Common myeloid progenitor, CD34-positive (primary cell): ENCODE measurements at regions not wholly inside any gene's neighbourhood (a gene's known extent, or its start where the extent isn't known, plus 50 kb on each side); places are given as distances from the start of the nearest gene placed in this dataset.

Source experiments
- CTCF ChIA-PET: fragments of 350-600 bp; sonication (Branson Sonifier 250); formaldehyde crosslinking; loops from one replicate; lab custom pipeline; 2021; ENCODE audit warnings: antibody characterized with exemption; lab: Charles Lee
- POLR2A ChIA-PET: fragments of 350-600 bp; sonication (Branson Sonifier 250); formaldehyde crosslinking; loops from one replicate; lab custom pipeline; 2021; ENCODE audit warnings: antibody characterized with exemption; lab: Charles Lee
- DNase-seq, 3 donors: peaks; one replicate each; pipeline versions ENCODE4 v3.0.0 to v3.0.0-alpha.2; 2013
- H3K27ac ChIP-seq, 2 experiments: 1 replicate in 1 of 2; 2 replicates in 1 of 2; pipeline ENCODE4 v1.7.0; 2013; ENCODE audit warnings: inconsistent platforms in 2 of 2, low read length in 2 of 2, mild to moderate bottlenecking in 2 of 2, low read depth in 1 of 2, moderate library complexity in 1 of 2; ENCODE audit not compliant: severe bottlenecking in 2 of 2, insufficient read depth in 1 of 2, poor library complexity in 1 of 2
- H3K27me3 ChIP-seq, 5 experiments: replicated peaks in 2 of 5; 1 replicate in 3 of 5; 2 replicates in 2 of 5; pipeline versions ENCODE4 v1.6.1 to v1.7.0; 2013; ENCODE audit warnings: low read length in 4 of 5, mild to moderate bottlenecking in 2 of 5, moderate library complexity in 2 of 5, inconsistent platforms in 1 of 5; ENCODE audit not compliant: insufficient read depth in 5 of 5, control insufficient read depth in 4 of 5
- H3K36me3 ChIP-seq, 4 experiments: 1 replicate in 2 of 4; 2 replicates in 2 of 4; pipeline versions ENCODE4 v1.6.1 to v1.7.0; 2013; ENCODE audit warnings: low read length in 3 of 4, control low read depth in 1 of 4, mild to moderate bottlenecking in 1 of 4; ENCODE audit not compliant: control insufficient read depth in 4 of 4, insufficient read depth in 4 of 4
- H3K4me1 ChIP-seq, 4 experiments: 1 replicate in 3 of 4; 2 replicates in 1 of 4; pipeline versions ENCODE4 v1.6.1 to v1.7.1; 2013; ENCODE audit warnings: low read length in 3 of 4, mild to moderate bottlenecking in 3 of 4, control low read depth in 1 of 4, inconsistent platforms in 1 of 4, moderate library complexity in 1 of 4; ENCODE audit not compliant: control insufficient read depth in 4 of 4, insufficient read depth in 4 of 4; ENCODE audit errors: control extremely low read depth in 1 of 4
- H3K4me3 ChIP-seq, 7 experiments: 1 replicate in 4 of 7; 2 replicates in 3 of 7; pipeline versions ENCODE4 v1.5.1 to v1.7.0; 2013; ENCODE audit warnings: mild to moderate bottlenecking in 7 of 7, low read length in 6 of 7, moderate library complexity in 6 of 7, inconsistent platforms in 2 of 7, low read depth in 2 of 7, control low read depth in 1 of 7; ENCODE audit not compliant: insufficient read depth in 4 of 7, control insufficient read depth in 1 of 7; ENCODE audit errors: extremely low read depth in 1 of 7
- H3K9me3 ChIP-seq, 5 experiments: 1 replicate in 4 of 5; 2 replicates in 1 of 5; pipeline versions ENCODE4 v1.6.1 to v1.7.1; 2013; ENCODE audit warnings: low read length in 4 of 5, mild to moderate bottlenecking in 2 of 5, inconsistent platforms in 1 of 5, low read depth in 1 of 5, moderate library complexity in 1 of 5; ENCODE audit not compliant: control insufficient read depth in 4 of 5, insufficient read depth in 2 of 5; ENCODE audit errors: control extremely low read depth in 1 of 5
- WGBS: methylation state at CpG from one replicate; pipeline ENCODE4 v1.1.5; 2013; ENCODE audit not compliant: insufficient coverage; 5-methylcytosine and 5-hydroxymethylcytosine counted together

DNA sequence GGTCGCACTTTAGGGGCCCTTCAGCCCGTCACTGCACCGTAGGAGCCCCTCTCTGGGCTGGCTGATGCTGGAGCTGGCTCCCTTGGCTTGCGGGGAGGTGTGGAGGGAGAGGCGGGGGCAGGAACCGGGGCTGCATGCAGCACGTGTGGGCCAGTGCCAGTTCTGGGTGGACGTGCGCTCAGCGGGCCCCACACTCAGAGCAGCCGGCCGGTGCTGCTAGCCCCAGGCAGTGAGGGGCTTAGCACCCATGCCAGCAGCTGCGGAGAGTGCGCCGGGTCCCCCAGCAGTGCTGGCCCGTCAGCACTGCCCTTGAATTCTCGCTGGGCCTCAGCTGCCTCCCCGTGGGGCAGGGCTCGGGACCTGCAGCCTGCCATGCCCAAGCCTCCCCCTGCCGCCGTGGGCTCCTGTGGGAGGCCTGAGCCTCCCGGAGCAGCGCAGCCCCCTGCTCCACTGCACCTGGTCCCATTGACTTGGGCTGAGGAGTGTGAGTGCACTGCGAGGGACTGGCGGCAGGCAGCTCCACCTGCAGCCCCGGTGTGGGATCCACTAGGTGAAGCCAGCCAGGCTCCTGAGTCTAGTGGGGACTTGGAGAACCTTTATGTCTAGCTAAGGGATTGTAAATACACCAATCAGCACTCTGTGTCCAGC is 108.8 kb upstream of the RASGEF1B start:
- 98% methylated on average over 25 of the region's 26 CpGs for WGBS
- no peak overlapping the region for H3K27ac ChIP-seq
- no peaks in the 10 kb centered on the region for H3K36me3 ChIP-seq
- POLR2A ChIA-PET = no interaction called here
- no peaks in the 10 kb centered on the region for H3K27me3 ChIP-seq
- DNase-seq = no peak
- H3K4me1 ChIP-seq = no peaks in the 10 kb centered on the region
- H3K4me3 ChIP-seq = no peak overlapping the region
- CTCF ChIA-PET = no interaction called here
- no peaks in the 10 kb centered on the region for H3K9me3 ChIP-seq

DNA sequence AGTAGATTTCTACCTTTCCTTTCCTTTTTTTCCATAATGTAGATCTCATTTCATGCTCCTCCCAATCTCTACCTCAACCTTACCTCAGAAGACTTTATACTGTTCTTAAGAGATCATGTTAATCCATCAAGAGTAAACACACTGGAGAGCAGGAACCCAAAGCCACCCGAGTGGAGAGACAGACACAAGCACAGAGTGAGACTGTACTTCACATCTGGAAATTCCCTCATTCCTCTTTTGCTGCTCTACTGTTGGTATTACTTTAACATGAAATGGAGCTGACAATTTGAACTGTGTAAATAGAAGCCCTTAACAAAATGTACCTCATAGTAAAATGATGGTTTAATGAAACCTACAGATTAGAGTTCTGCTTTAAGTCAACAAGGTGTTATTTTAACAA is 105.7 kb upstream of the RASGEF1B start:
- no peak overlapping the region for H3K4me3 ChIP-seq
- POLR2A ChIA-PET = no interaction called here
- CTCF ChIA-PET = interaction anchor here (1.2 to 1.6 kb wide), 2 partner anchors 15 to 107 kb away, joined by 4 to 5 read pairs; no protein-coding TSS in a partner anchor
- WGBS = 100% methylated on average over 1 of the region's 1 CpG
- H3K27me3 ChIP-seq = no peaks in the 10 kb centered on the region
- no peaks in the 10 kb centered on the region for H3K9me3 ChIP-seq
- DNase-seq = no peak
- no peak overlapping the region for H3K27ac ChIP-seq
- H3K4me1 ChIP-seq = no peaks in the 10 kb centered on the region
- no peaks in the 10 kb centered on the region for H3K36me3 ChIP-seq

DNA sequence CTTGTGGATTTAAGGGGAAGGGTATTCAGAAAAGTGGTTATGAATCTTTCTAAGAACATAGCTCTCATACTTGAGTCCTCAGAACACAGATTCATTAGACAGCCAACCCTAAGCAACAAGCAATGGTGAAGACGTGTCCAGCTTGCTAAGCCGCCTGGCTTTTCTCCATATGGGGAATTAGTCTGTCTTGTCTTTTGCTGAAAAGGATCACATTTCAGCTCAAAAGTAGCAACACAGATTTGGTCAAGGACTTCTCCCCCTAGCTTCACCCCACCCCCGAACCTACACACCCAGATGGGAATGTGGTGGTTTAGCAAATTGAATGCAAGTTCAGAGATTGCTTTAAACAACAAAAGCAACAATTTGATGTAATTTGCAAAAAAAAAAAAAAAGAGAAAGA is 103.3 kb upstream of the RASGEF1B start:
- POLR2A ChIA-PET = interaction anchor here (0.6 kb wide), 1 partner anchor 103 kb away, joined by 4 read pairs; the partner anchor contains the start of gene RASGEF1B
- WGBS = no CpG with 5 or more reads among the region's 3 CpGs
- no peak overlapping the region for H3K4me3 ChIP-seq
- DNase-seq = no peak
- CTCF ChIA-PET = no interaction called here
- H3K4me1 ChIP-seq = no peaks in the 10 kb centered on the region
- no peak overlapping the region for H3K27ac ChIP-seq
- no peaks in the 10 kb centered on the region for H3K36me3 ChIP-seq
- no peaks in the 10 kb centered on the region for H3K9me3 ChIP-seq
- H3K27me3 ChIP-seq = no peaks in the 10 kb centered on the region

DNA sequence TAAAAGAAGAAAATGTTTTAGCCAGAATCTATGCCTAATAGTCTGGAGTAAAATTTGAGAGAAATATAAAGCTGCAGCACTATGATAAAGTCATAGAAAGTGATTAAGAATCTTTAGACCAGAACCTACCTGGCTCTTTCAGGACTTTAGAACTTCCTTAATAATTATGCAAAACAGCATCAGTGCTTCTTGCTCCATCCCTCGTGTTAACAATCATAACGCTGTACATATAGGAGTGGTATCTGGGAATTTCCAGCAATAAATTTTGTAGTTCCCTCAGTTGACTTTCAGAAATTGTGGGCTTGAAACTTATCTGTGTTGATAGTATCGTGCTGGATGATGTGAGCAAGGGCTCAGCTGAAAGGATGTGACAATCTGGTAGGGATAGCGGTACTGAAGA is 102.1 kb upstream of the RASGEF1B start:
- H3K27me3 ChIP-seq = no peaks in the 10 kb centered on the region
- DNase-seq = no peak
- CTCF ChIA-PET = no interaction called here
- POLR2A ChIA-PET = no interaction called here
- no peak overlapping the region for H3K27ac ChIP-seq
- no peaks in the 10 kb centered on the region for H3K4me1 ChIP-seq
- WGBS = no CpG with 5 or more reads among the region's 4 CpGs
- H3K36me3 ChIP-seq = no peaks in the 10 kb centered on the region
- H3K4me3 ChIP-seq = no peak overlapping the region
- no peaks in the 10 kb centered on the region for H3K9me3 ChIP-seq

DNA sequence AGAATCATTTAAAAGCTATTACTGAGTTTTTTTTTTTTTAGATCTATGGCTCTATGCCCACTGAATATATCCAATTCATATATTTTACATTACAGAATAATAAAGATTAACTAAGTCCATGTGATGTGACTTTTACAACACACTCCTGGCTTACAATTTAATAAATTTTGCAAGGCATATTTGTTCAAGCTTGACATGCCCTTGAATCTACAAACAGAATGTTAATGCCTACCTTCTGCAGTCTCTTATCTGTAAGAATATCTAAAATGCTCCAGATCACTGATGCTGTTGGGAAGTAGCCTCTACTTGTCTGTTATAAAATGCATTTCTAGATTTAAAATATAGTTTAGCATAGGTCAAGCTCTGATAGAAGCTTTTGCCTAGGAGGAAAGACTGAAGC is 100.7 kb upstream of the RASGEF1B start:
- no peak for DNase-seq
- no peaks in the 10 kb centered on the region for H3K36me3 ChIP-seq
- no peaks in the 10 kb centered on the region for H3K27me3 ChIP-seq
- H3K4me1 ChIP-seq = no peaks in the 10 kb centered on the region
- ChIA-PET CTCF (interaction anchor here (0.8 kb wide), 1 partner anchor 58 kb away, joined by 4 read pairs; no protein-coding TSS in a partner anchor), POLR2A (no interaction called here)
- no peaks in the 10 kb centered on the region for H3K9me3 ChIP-seq
- H3K27ac ChIP-seq = no peak overlapping the region
- no peak overlapping the region for H3K4me3 ChIP-seq

DNA sequence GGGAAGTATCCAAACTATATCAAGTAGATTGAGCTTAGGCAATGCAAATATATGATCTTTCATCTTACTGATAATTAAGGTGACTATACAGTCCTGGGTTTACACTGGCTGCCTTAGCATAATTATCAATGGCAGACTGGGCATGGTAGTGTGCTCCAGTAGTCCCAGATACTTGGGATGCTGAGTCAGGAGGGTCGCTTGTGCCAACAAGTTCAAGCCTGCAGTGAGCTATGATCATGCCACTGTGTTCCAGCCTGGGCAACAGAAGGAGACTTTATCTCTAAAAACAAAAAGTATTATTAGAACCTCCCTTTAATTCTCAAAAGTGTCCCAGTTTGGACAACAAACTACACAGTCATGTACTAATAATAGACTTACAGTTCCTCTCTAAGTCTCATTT is 99.4 kb upstream of the RASGEF1B start:
- no peaks in the 10 kb centered on the region for H3K4me1 ChIP-seq
- H3K27me3 ChIP-seq = no peaks in the 10 kb centered on the region
- ChIA-PET CTCF (interaction anchor here (1.2 to 1.6 kb wide), 2 partner anchors 25 to 44 kb away, joined by 3 read pairs; no protein-coding TSS in a partner anchor), POLR2A (interaction anchor here (0.6 kb wide), 1 partner anchor 58 kb away, joined by 3 read pairs; no protein-coding TSS in a partner anchor)
- no peaks in the 10 kb centered on the region for H3K36me3 ChIP-seq
- DNase-seq = no peak
- H3K9me3 ChIP-seq = no peaks in the 10 kb centered on the region
- WGBS = 83% methylated on average over 1 of the region's 1 CpG
- no peak overlapping the region for H3K4me3 ChIP-seq
- no peak overlapping the region for H3K27ac ChIP-seq

DNA sequence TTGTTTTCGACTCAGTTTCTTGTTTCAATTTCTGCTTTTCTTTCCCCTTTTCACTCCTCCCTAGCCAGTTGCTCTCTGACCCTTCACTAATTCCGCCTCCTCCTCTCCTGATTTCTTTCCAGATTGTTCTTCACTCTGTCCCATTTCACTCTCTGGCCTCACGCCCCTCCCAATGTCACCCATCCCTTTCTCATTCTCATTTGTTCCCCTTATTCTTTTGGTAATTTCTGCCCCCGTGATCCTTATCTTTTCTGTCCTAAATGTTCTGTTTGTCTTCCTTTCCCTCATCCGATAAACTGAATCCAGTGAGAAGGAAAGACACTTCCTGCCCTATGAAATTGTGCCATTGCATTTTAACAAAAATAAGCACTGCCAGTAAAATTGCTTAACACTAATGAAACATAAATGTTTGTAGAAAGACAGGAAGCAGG is 94.5 kb upstream of the RASGEF1B start:
- 95% methylated on average over 4 of the region's 5 CpGs for WGBS
- ChIA-PET CTCF (no interaction called here), POLR2A (no interaction called here)
- no peak overlapping the region for H3K27ac ChIP-seq
- no peak overlapping the region for H3K4me3 ChIP-seq
- no peaks in the 10 kb centered on the region for H3K9me3 ChIP-seq
- no peaks in the 10 kb centered on the region for H3K27me3 ChIP-seq
- no peaks in the 10 kb centered on the region for H3K36me3 ChIP-seq
- H3K4me1 ChIP-seq = peaks cover 0 to 15% (median 7%) of the 10 kb centered on the region in 4 experiments
- no peak for DNase-seq
